ENCODE measurements at regions not wholly inside any gene's neighbourhood (a gene's known extent, or its start where the extent isn't known, plus 50 kb on each side); places are given as distances from the start of the nearest gene placed in this dataset.

DNA sequence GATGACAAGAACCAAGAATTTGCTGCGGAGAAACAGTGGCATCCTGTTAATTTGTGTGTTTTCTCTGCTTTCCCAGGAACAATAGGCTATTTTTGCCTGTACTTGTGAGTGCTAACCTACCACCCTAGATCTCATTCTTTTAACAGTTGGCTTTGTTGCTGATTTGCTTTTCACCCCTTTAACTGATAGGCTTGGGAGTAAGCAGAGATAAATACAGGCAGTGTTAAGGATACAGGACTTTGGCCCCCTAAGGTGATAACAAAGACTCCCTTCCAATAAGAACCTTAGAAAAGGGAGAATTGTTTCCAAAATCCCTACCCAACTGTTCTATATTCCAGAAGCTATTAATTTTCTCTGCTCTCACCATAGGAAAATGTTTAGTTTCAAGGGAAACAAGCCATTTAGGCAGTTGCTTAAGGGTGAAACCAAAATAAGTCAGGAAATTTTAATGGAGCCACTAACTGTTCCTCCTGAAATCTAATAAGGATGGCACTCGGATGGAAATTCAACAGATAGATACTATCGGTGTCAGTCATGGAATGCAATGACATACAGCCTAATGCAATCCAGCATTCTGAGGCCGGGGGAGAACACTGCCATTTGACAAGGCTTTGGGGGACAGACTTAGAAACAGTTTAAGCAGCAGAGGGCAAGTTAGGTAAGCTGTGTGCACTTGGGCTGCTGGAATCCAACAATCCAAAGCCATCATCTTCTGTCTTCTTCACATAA, 238.8 kb downstream of the RNF152 start:
- H2AFZ ChIP-seq (ENCODE audit: low read length) = no peak overlapping the region
- H4K5ac ChIP-seq (ENCODE audit: insufficient read length, low read depth, low read length) = no peak overlapping the region
- H3K27me3 ChIP-seq (ENCODE audit: insufficient read depth, low read length) = no peaks in the 10 kb centered on the region
- no peak overlapping the region for H3K9ac ChIP-seq (ENCODE audit: extremely low read depth, insufficient read length, low read length)
- H3T11ph ChIP-seq (ENCODE audit: low read length) = no peak overlapping the region
- Mint-ChIP-seq H3K4me3 (no peak overlapping the region), H3K9me3 (peaks cover 0 to 6% of the 10 kb centered on the region in 2 experiments; a peak in 4 of 5 replicates), H3K4me1 (peaks cover 11 to 32% of the 10 kb centered on the region in 2 experiments), H3K36me3 (ENCODE audit: insufficient read depth in 1 of 3, low read depth in 3 of 3) (peaks cover 0 to 11% (median 0%) of the 10 kb centered on the region in 3 experiments; a peak in 3 of 7 replicates), H3K27me3 (ENCODE audit: low read depth) (no peaks in the 10 kb centered on the region), H3K27ac (no peak overlapping the region)
- DNase-seq = no peak
- no peak for TF ChIP-seq CTCF (conservative IDR thresholded peaks at IDR 0.05)
- no peaks in the 10 kb centered on the region for H3K23me2 ChIP-seq (ENCODE audit: insufficient read length, low read depth, low read length, poor library complexity, severe bottlenecking)
- no peak overlapping the region for H3K56ac ChIP-seq (ENCODE audit: insufficient read length, low read depth, low read length)
- H2AK5ac ChIP-seq (ENCODE audit: insufficient read length, low read length) = no peak overlapping the region
- no peak overlapping the region for H3K14ac ChIP-seq (ENCODE audit: insufficient read depth, low read length)
- H3K27ac ChIP-seq (ENCODE audit: insufficient read length, low read depth, low read length) = no peak overlapping the region
- H3K4me2 ChIP-seq (ENCODE audit: insufficient read depth, insufficient read length, low read length) = no peak overlapping the region
- H4K8ac ChIP-seq (replicated peaks; ENCODE audit: insufficient read length, low read depth, low read length) = no peak overlapping the region
- H3K23ac ChIP-seq (ENCODE audit: insufficient read length, low read depth, low read length) = no peak overlapping the region
- WGBS (ENCODE audit: extremely low coverage, insufficient read length, low lambda C conversion rate) = no CpG with 5 or more reads among the region's 4 CpGs
- no peak overlapping the region for H2BK12ac ChIP-seq (ENCODE audit: insufficient read length, low read depth, low read length)
- no peak overlapping the region for H4K91ac ChIP-seq (ENCODE audit: insufficient read length, low read depth, low read length)
- H2BK20ac ChIP-seq (ENCODE audit: low read depth, low read length, poor library complexity, severe bottlenecking) = no peak overlapping the region
- H3K79me1 ChIP-seq (ENCODE audit: insufficient read depth, low read depth, low read length, poor library complexity, severe bottlenecking) = no peaks in the 10 kb centered on the region
- peaks cover 2% of the 10 kb centered on the region; the same call in 1 of the 2 replicates for H3K4me1 ChIP-seq (ENCODE audit: insufficient read depth, low read length)
- H2BK15ac ChIP-seq (ENCODE audit: low read depth, low read length) = no peak overlapping the region
- no peaks in the 10 kb centered on the region for H3K79me2 ChIP-seq (ENCODE audit: insufficient read depth, low read length)
- H3K18ac ChIP-seq (ENCODE audit: insufficient read length, low read depth, low read length) = no peak overlapping the region
- H3K9me3 ChIP-seq (ENCODE audit: control insufficient read depth, low read depth, low read length) = no peaks in the 10 kb centered on the region
- no peaks in the 10 kb centered on the region for H4K20me1 ChIP-seq (ENCODE audit: control insufficient read depth, insufficient read depth, insufficient read length)
- H2BK120ac ChIP-seq (ENCODE audit: low read depth, low read length, poor library complexity, severe bottlenecking) = no peak overlapping the region
- no peak overlapping the region for H2BK5ac ChIP-seq (ENCODE audit: insufficient read length, low read length)
- H3K4ac ChIP-seq (ENCODE audit: low read depth, low read length) = no peak overlapping the region
